WERI-Rb-1 (cell line): ENCODE measurements at regions not wholly inside any gene's neighbourhood (a gene's known extent, or its start where the extent isn't known, plus 50 kb on each side); places are given as distances from the start of the nearest gene placed in this dataset.

Experiments used
- DNase-seq: peaks from one replicate; pipeline ENCODE4 v3.0.0-alpha.2; 2020
- H3K27ac ChIP-seq: fragments of 250-450 bp; sonication (Bioruptor Pico); 2 replicates; pipeline ENCODE4 v1.5.1; 2020; ENCODE audit warnings: mild to moderate bottlenecking, moderate library complexity
- H3K27me3 ChIP-seq: fragments of 250-450 bp; sonication (Bioruptor Pico); 2 replicates; pipeline ENCODE4 v1.5.1; 2021; ENCODE audit warnings: mild to moderate bottlenecking, low read depth, moderate library complexity; ENCODE audit not compliant: insufficient read depth, severe bottlenecking
- H3K36me3 ChIP-seq: fragments of 250-450 bp; sonication (Bioruptor Pico); 2 replicates; pipeline ENCODE4 v1.5.1; 2020; ENCODE audit warnings: mild to moderate bottlenecking, moderate library complexity
- H3K4me3 ChIP-seq: 2 replicates; pipeline ENCODE4 v1.5.1; 2011; ENCODE audit warnings: low read depth, mild to moderate bottlenecking, control low read depth, low read length
- H3K9me3 ChIP-seq: fragments of 250-450 bp; sonication (Bioruptor Pico); 2 replicates; pipeline ENCODE4 v1.5.1; 2021; ENCODE audit warnings: mild to moderate bottlenecking, moderate library complexity; ENCODE audit not compliant: severe bottlenecking
- TF ChIP-seq, protein P1 (sequence below): IDR thresholded peaks from 2 replicates; pipeline ENCODE4 v1.5.1; 2011; ENCODE audit warnings: low read depth, mild to moderate bottlenecking, control low read depth, inconsistent platforms, low read length

DNA sequence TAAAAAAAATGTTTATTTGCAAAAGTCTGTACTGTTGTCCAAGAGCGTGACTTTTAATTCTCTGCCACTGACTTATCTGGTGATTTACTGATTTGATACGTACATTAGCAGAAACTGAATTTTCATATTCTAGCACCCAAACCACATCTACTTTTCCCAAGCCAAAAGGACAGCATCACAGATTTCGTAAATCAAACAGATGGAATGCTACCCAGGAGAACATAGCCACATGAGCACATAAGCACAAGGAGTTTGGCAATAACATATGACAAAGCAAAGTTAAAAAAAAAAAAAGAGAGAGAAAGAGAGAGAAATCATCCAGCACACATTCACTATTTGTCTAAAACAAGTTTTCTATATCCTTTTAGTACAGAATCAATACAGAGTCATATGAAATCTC, 83.7 kb downstream of the HINT1 start:
- Histone ChIP-seq H3K27me3 (no peaks in the 10 kb centered on the region), H3K9me3 (no peaks in the 10 kb centered on the region), H3K27ac (no peak overlapping the region), H3K4me3 (no peak overlapping the region), H3K36me3 (no peaks in the 10 kb centered on the region)
- no peak for DNase-seq
- TF ChIP-seq, protein P1, sequence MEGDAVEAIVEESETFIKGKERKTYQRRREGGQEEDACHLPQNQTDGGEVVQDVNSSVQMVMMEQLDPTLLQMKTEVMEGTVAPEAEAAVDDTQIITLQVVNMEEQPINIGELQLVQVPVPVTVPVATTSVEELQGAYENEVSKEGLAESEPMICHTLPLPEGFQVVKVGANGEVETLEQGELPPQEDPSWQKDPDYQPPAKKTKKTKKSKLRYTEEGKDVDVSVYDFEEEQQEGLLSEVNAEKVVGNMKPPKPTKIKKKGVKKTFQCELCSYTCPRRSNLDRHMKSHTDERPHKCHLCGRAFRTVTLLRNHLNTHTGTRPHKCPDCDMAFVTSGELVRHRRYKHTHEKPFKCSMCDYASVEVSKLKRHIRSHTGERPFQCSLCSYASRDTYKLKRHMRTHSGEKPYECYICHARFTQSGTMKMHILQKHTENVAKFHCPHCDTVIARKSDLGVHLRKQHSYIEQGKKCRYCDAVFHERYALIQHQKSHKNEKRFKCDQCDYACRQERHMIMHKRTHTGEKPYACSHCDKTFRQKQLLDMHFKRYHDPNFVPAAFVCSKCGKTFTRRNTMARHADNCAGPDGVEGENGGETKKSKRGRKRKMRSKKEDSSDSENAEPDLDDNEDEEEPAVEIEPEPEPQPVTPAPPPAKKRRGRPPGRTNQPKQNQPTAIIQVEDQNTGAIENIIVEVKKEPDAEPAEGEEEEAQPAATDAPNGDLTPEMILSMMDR = no peak

DNA sequence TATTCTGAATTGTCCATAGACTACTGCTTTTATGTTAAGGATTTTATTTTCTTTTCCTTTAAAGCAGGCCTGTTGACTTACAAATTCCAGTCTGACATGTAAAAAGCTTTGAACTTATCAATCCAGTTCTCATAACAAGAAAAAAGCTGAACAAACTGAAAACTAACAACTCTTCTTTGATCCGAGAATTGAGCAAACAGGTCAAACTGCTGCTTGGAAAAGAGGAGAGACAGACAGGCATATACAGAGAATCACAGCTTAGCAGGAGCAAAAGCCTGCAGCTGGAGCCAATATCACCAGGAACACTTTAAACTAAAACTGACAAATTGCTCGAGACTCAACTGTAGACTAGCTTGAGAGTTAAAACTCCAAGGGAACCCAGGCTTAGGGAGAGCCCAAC, 85.8 kb downstream of the HINT1 start:
- Histone ChIP-seq H3K4me3 (no peak overlapping the region), H3K36me3 (no peaks in the 10 kb centered on the region), H3K27ac (no peak overlapping the region), H3K9me3 (no peaks in the 10 kb centered on the region), H3K27me3 (no peaks in the 10 kb centered on the region)
- no peak for DNase-seq
- TF ChIP-seq, protein P1 = no peak

DNA sequence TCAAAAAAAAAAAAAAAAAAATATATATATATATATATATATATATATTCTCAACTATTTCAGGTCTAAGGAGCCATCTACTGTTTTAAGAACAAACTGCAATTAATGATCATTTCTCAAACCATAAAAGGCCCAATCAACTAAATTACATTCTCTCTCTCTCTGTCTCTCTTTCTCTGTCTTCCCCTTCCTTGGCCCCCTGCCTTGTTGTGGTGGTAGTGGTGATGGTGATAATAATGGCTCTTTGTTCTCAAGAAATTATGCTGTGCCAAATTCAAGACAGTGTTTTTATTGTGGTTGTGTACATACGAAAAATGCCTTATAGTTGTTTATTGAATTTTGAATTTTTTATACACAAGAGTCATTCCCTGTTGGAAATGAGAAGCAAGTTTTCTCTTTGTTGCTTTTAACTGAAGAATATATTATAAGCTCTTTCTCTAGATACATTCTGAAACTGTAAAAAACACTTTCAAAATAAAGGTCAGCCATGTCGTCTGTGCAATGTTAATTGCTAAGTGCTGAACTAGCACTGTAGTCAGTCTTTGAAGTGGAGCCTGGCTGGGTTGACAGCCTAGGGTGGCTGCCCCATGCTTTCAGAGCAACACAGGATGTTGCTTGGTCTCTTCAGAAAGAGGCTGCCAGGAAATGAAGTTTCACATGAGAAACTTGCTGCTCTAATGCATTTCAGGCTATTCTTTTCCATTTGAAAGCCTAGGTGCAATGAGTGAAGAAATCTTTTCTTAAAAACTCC, 96.0 kb downstream of the HINT1 start:
- no peak overlapping the region for H3K4me3 ChIP-seq
- H3K27me3 ChIP-seq = no peaks in the 10 kb centered on the region
- no peak for DNase-seq
- TF ChIP-seq, protein P1 = no peak
- H3K9me3 ChIP-seq = no peaks in the 10 kb centered on the region
- H3K27ac ChIP-seq = no peak overlapping the region
- no peaks in the 10 kb centered on the region for H3K36me3 ChIP-seq

DNA sequence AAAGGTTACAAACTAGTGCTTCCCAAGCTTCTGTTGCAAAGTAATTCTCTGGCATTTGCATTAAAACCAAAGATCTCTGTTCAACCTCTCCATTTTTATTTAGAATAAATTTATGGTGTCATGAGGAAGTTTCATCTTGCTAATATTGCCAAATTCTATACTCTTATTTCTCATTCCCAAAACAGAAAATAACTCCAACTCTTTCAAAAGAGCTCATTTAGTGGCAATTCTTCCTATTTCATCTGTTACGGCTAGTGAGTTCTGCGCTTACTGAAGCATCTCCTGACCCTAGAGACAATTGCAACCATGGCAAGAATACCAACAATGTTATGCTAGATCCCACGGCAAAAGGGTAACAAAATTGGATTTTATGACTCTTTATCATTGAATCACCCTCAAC, 97.0 kb downstream of the HINT1 start:
- no peaks in the 10 kb centered on the region for H3K27me3 ChIP-seq
- H3K4me3 ChIP-seq = no peak overlapping the region
- DNase-seq = no peak
- TF ChIP-seq, protein P1 = no peak
- H3K9me3 ChIP-seq = no peaks in the 10 kb centered on the region
- H3K27ac ChIP-seq = no peak overlapping the region
- no peaks in the 10 kb centered on the region for H3K36me3 ChIP-seq

DNA sequence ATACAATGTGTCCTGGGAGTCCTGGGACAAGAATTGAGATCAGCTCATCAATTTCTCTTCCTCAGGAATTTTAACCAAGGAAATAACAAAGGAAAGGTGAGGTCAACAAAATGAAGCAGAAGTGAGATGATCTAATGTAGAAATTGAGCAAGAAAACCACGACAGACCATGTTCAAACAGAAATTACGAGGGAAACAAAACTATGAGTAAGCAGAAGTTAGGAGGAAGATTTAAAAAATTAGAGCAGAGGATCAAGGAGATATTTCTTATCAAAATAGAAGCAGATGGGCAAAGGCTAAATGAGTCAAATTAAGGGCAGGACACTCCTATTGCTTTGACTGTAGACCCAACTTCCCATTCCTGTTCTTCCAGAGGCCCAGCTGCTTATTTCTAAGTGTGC, 97.4 kb downstream of the HINT1 start:
- H3K36me3 ChIP-seq = no peaks in the 10 kb centered on the region
- TF ChIP-seq, protein P1 = no peak
- H3K27ac ChIP-seq = no peak overlapping the region
- no peaks in the 10 kb centered on the region for H3K27me3 ChIP-seq
- no peak for DNase-seq
- H3K9me3 ChIP-seq = no peaks in the 10 kb centered on the region
- H3K4me3 ChIP-seq = no peak overlapping the region
